Activated T-helper 2 cell treated with anti-CD3 and anti-CD28 coated beads, Interferon-gamma antibody, Interleukin-2, Interleukin-4, amounts not matched to agents 10 μg/mL and 5 μg/mL and 100 μg/mL, durations not matched to agents 14 hours and 24 hours and 36 hours (primary cell): ENCODE measurements at regions not wholly inside any gene's neighbourhood (a gene's known extent, or its start where the extent isn't known, plus 50 kb on each side); places are given as distances from the start of the nearest gene placed in this dataset.

Source experiments
- DNase-seq: peaks from one replicate; pipeline ENCODE4 v3.0.0; 2021; ENCODE audit warnings: low spot score
- H3K27ac Mint-ChIP-seq: one replicate; pipeline ENCODE4 v1.8.0; 2021; ENCODE audit warnings: mixed read lengths
- H3K27me3 Mint-ChIP-seq: one replicate; pipeline ENCODE4 v1.8.0; 2021; ENCODE audit warnings: low read depth, mixed read lengths
- H3K36me3 Mint-ChIP-seq: one replicate; pipeline ENCODE4 v1.8.0; 2021; ENCODE audit warnings: low read depth, mixed read lengths
- H3K4me1 Mint-ChIP-seq: one replicate; pipeline ENCODE4 v1.8.0; 2021; ENCODE audit warnings: low read depth, mixed read lengths
- H3K4me3 Mint-ChIP-seq: one replicate; pipeline ENCODE4 v1.8.0; 2021; ENCODE audit warnings: low read depth, mild to moderate bottlenecking, moderate library complexity, mixed read lengths
- H3K9me3 Mint-ChIP-seq: one replicate; pipeline ENCODE4 v1.8.0; 2021; ENCODE audit warnings: mixed read lengths
- intact Hi-C: fragments of 100-400 bp; cut with micrococcal nuclease; formaldehyde crosslinking; loops from one replicate; pipeline ENCODE4 v1.15.1; 2023

GRCh38 chr11:21877151-21877550, 315.7 kb upstream of the ANO5 start:
- DNase-seq = no peak
- H3K27me3 Mint-ChIP-seq = no peaks in the 10 kb centered on the region
- no peak overlapping the region for H3K4me3 Mint-ChIP-seq
- H3K27ac Mint-ChIP-seq = no peak overlapping the region
- no peaks in the 10 kb centered on the region for H3K4me1 Mint-ChIP-seq
- H3K36me3 Mint-ChIP-seq = no peaks in the 10 kb centered on the region
- H3K9me3 Mint-ChIP-seq = peaks cover 18% of the 10 kb centered on the region
- intact Hi-C loops = no loop called here

GRCh38 chr11:21883354-21883753, 309.5 kb upstream of the ANO5 start:
- H3K9me3 Mint-ChIP-seq = peaks cover 9% of the 10 kb centered on the region
- H3K4me1 Mint-ChIP-seq = no peaks in the 10 kb centered on the region
- H3K4me3 Mint-ChIP-seq = no peak overlapping the region
- H3K27ac Mint-ChIP-seq = no peak overlapping the region
- intact Hi-C loops = no loop called here
- no peak for DNase-seq
- no peaks in the 10 kb centered on the region for H3K27me3 Mint-ChIP-seq
- H3K36me3 Mint-ChIP-seq = no peaks in the 10 kb centered on the region

GRCh38 chr11:21888814-21889213, 304.1 kb upstream of the ANO5 start:
- H3K27me3 Mint-ChIP-seq = no peaks in the 10 kb centered on the region
- no peaks in the 10 kb centered on the region for H3K36me3 Mint-ChIP-seq
- H3K9me3 Mint-ChIP-seq = peaks cover 16% of the 10 kb centered on the region
- H3K4me3 Mint-ChIP-seq = no peak overlapping the region
- intact Hi-C loops = no loop called here
- no peak overlapping the region for H3K27ac Mint-ChIP-seq
- no peak for DNase-seq
- H3K4me1 Mint-ChIP-seq = no peaks in the 10 kb centered on the region

GRCh38 chr11:21892736-21893564, 299.9 kb upstream of the ANO5 start:
- no peaks in the 10 kb centered on the region for H3K36me3 Mint-ChIP-seq
- no peaks in the 10 kb centered on the region for H3K4me1 Mint-ChIP-seq
- intact Hi-C loops = no loop called here
- H3K27ac Mint-ChIP-seq = no peak overlapping the region
- no peak overlapping the region for H3K4me3 Mint-ChIP-seq
- DNase-seq = no peak
- H3K27me3 Mint-ChIP-seq = no peaks in the 10 kb centered on the region
- H3K9me3 Mint-ChIP-seq = peaks cover 25% of the 10 kb centered on the region

GRCh38 chr11:21893565-21893867, 299.4 kb upstream of the ANO5 start:
- H3K4me1 Mint-ChIP-seq = no peaks in the 10 kb centered on the region
- H3K36me3 Mint-ChIP-seq = no peaks in the 10 kb centered on the region
- no peak overlapping the region for H3K27ac Mint-ChIP-seq
- no peak for DNase-seq
- H3K4me3 Mint-ChIP-seq = no peak overlapping the region
- intact Hi-C loops = no loop called here
- peaks cover 25% of the 10 kb centered on the region for H3K9me3 Mint-ChIP-seq
- H3K27me3 Mint-ChIP-seq = no peaks in the 10 kb centered on the region

- peaks cover 25% of the 10 kb centered on the region for H3K9me3 Mint-ChIP-seq
These were observed 298.4 kb upstream of the ANO5 start for GRCh38 chr11:21894492-21894891.

GRCh38 chr11:21895686-21896085, 297.2 kb upstream of the ANO5 start:
- H3K27ac Mint-ChIP-seq = no peak overlapping the region
- peaks cover 20% of the 10 kb centered on the region for H3K9me3 Mint-ChIP-seq
- intact Hi-C loops = no loop called here
- no peaks in the 10 kb centered on the region for H3K27me3 Mint-ChIP-seq
- H3K36me3 Mint-ChIP-seq = no peaks in the 10 kb centered on the region
- H3K4me3 Mint-ChIP-seq = no peak overlapping the region
- no peak for DNase-seq
- no peaks in the 10 kb centered on the region for H3K4me1 Mint-ChIP-seq

More at GRCh38 chr11:21894492-21894891, 298.4 kb upstream of the ANO5 start:
- no peaks in the 10 kb centered on the region for H3K27me3 Mint-ChIP-seq
- H3K4me3 Mint-ChIP-seq = no peak overlapping the region
- H3K4me1 Mint-ChIP-seq = no peaks in the 10 kb centered on the region
- no peak overlapping the region for H3K27ac Mint-ChIP-seq
- intact Hi-C loops = no loop called here
- DNase-seq = no peak
- no peaks in the 10 kb centered on the region for H3K36me3 Mint-ChIP-seq

GRCh38 chr11:21896216-21896615, 296.7 kb upstream of the ANO5 start:
- no peak overlapping the region for H3K4me3 Mint-ChIP-seq
- H3K27me3 Mint-ChIP-seq = no peaks in the 10 kb centered on the region
- intact Hi-C loops = no loop called here
- no peak overlapping the region for H3K27ac Mint-ChIP-seq
- peaks cover 20% of the 10 kb centered on the region for H3K9me3 Mint-ChIP-seq
- H3K4me1 Mint-ChIP-seq = no peaks in the 10 kb centered on the region
- DNase-seq = no peak
- no peaks in the 10 kb centered on the region for H3K36me3 Mint-ChIP-seq

- Mint-ChIP-seq H3K4me1 (no peaks in the 10 kb centered on the region), H3K27me3 (no peaks in the 10 kb centered on the region), H3K9me3 (peaks cover 16% of the 10 kb centered on the region), H3K27ac (no peak overlapping the region), H3K4me3 (no peak overlapping the region), H3K36me3 (no peaks in the 10 kb centered on the region)
- intact Hi-C loops = no loop called here
- DNase-seq = no peak
These were observed 295.9 kb upstream of the ANO5 start for GRCh38 chr11:21896746-21897602.

GRCh38 chr11:21897752-21898151, 295.1 kb upstream of the ANO5 start:
- no peaks in the 10 kb centered on the region for H3K27me3 Mint-ChIP-seq
- H3K4me3 Mint-ChIP-seq = no peak overlapping the region
- no peaks in the 10 kb centered on the region for H3K36me3 Mint-ChIP-seq
- DNase-seq = no peak
- no peak overlapping the region for H3K27ac Mint-ChIP-seq
- H3K9me3 Mint-ChIP-seq = peaks cover 16% of the 10 kb centered on the region
- no peaks in the 10 kb centered on the region for H3K4me1 Mint-ChIP-seq
- intact Hi-C loops = no loop called here

GRCh38 chr11:21908211-21908610, 284.7 kb upstream of the ANO5 start:
- Mint-ChIP-seq H3K4me3 (no peak overlapping the region), H3K27me3 (no peaks in the 10 kb centered on the region), H3K9me3 (peaks cover 10% of the 10 kb centered on the region), H3K27ac (no peak overlapping the region), H3K36me3 (no peaks in the 10 kb centered on the region), H3K4me1 (no peaks in the 10 kb centered on the region)
- no peak for DNase-seq
- intact Hi-C loops = no loop called here

GRCh38 chr11:21909145-21909544, 283.7 kb upstream of the ANO5 start:
- H3K27me3 Mint-ChIP-seq = no peaks in the 10 kb centered on the region
- H3K27ac Mint-ChIP-seq = no peak overlapping the region
- DNase-seq = no peak
- intact Hi-C loops = no loop called here
- H3K4me3 Mint-ChIP-seq = no peak overlapping the region
- H3K4me1 Mint-ChIP-seq = no peaks in the 10 kb centered on the region
- H3K9me3 Mint-ChIP-seq = peaks cover 12% of the 10 kb centered on the region
- no peaks in the 10 kb centered on the region for H3K36me3 Mint-ChIP-seq

GRCh38 chr11:21911061-21911460, 281.8 kb upstream of the ANO5 start:
- Mint-ChIP-seq H3K27ac (no peak overlapping the region), H3K27me3 (no peaks in the 10 kb centered on the region), H3K9me3 (peaks cover 26% of the 10 kb centered on the region), H3K4me1 (no peaks in the 10 kb centered on the region), H3K36me3 (no peaks in the 10 kb centered on the region), H3K4me3 (no peak overlapping the region)
- intact Hi-C loops = no loop called here
- DNase-seq = no peak
